ENCODE measurements at regions not wholly inside any gene's neighbourhood (a gene's known extent, or its start where the extent isn't known, plus 50 kb on each side); places are given as distances from the start of the nearest gene placed in this dataset.

DNA sequence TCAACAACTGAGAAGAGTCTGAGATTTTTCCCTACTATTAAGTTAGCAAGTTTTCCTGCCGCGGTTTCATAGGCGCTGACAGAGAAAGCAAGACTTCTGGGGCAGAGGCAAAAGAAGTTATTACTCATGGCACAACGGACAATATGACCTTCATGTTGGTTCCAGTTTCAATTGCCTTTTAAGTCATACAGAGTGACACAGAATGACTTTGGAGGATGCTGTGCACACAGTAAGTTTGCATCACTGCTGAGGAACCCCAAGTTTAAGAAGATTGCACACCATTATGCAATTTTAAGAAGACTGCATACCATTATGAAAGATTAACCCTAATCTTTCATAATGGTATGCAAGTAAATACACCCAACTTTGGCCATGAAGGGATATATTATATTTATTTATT lies 626.5 kb upstream of the CHORDC1 start:
- TF ChIP-seq, protein P1, sequence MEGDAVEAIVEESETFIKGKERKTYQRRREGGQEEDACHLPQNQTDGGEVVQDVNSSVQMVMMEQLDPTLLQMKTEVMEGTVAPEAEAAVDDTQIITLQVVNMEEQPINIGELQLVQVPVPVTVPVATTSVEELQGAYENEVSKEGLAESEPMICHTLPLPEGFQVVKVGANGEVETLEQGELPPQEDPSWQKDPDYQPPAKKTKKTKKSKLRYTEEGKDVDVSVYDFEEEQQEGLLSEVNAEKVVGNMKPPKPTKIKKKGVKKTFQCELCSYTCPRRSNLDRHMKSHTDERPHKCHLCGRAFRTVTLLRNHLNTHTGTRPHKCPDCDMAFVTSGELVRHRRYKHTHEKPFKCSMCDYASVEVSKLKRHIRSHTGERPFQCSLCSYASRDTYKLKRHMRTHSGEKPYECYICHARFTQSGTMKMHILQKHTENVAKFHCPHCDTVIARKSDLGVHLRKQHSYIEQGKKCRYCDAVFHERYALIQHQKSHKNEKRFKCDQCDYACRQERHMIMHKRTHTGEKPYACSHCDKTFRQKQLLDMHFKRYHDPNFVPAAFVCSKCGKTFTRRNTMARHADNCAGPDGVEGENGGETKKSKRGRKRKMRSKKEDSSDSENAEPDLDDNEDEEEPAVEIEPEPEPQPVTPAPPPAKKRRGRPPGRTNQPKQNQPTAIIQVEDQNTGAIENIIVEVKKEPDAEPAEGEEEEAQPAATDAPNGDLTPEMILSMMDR (IDR thresholded peaks at IDR 0.05; ENCODE audit: poor library complexity) = no peak
- TF ChIP-seq EZH2phosphoT487 (IDR thresholded peaks at IDR 0.05; ENCODE audit: low read depth, severe bottlenecking, unreplicated experiment) = no peak

Measured in hepatocyte (in vitro differentiated cells).